ENCODE measurements at regions not wholly inside any gene's neighbourhood (a gene's known extent, or its start where the extent isn't known, plus 50 kb on each side); places are given as distances from the start of the nearest gene placed in this dataset.

DNA sequence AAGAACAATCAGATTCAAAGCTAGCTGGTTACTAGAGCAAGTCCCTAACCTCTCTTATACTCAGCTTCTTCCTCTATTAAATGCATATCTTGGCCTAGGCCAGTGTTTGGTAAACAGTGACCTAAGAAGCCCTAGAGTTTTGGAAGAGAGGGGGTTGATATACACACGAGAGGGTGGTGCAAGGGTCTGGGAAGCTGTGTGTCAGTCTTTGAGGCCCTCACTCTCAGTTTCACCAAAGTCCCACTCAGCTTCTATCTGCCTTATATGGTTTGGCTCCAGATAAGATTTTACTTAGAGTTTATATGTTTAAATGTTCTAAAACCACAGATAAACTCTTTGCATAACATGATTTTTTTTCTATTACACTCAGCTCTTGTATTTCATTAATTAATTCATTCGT, 526.1 kb upstream of the BTBD3 start:
- DNase-seq (ENCODE audit: low spot score), result no peak

DNA sequence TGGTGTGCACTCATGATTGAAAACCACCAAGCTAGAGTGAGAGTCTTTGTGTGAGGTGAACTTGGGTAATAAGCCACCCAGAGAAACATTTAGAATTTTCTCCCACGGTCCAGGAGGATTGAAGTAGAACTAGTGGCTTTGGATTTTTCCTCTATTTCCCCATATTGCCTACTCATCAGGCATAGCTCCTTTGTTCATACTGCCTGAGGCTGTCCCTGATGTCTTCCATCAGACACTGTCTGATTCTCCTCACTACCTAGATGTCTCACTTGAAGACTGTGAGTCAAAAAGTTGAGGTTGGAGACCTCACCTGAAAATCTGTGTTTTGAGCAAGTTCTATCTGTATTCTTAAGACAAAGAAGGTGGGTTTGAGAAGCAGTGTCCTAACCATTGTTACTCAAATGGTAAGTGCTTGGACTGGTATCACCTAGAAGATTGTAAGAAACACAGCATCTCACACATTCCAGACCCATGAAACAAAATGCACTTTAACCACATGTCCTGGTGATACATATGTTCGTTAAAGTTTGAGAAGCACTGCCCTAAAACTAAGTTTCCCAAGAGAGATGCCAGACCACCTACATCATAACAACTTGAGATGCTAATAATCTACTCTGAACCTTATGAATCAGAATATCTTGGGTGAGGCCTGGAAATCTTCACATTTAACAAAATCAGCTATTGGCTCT, 523.4 kb upstream of the BTBD3 start:
- DNase-seq (ENCODE audit: low spot score), result no peak

DNA sequence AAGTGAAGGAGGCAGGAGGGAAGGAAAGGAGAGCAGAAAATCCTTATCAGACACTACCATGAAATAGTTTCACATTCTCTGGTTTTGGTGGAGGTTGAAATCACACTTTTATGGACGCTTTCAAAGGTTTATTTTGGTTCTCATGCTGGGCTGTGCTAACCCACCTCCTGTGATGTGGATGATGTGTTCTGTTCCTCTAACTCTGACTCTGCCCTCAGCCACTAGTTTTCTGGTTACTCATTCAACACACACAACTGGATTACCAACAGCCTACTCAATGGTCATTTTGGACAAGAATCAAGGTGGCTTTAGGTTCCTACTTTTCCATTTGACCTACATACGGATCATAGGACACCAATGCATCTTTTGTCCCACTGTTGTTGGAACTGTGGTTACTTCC, 522.1 kb upstream of the BTBD3 start:
- no peak for DNase-seq (ENCODE audit: low spot score)

DNA sequence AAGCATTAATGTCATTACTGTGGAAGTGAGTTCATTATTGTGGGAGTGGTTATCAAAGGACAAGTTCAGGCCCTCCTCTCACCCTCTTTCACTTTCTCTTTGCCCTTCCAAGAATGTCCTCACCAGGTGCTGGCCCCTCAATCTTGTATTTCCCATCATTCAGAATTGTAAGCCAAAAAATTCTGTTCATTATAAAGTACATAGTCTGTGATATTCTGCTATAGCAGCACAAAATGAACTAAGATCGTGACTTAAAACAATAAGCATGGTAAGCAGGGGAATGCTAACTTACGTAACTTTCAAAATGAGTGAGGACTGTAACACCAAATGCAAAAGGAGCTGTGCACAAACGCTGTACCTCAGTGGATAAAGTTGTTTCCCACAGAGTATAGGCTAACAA, 515.7 kb upstream of the BTBD3 start:
- DNase-seq (ENCODE audit: low spot score), result no peak

DNA sequence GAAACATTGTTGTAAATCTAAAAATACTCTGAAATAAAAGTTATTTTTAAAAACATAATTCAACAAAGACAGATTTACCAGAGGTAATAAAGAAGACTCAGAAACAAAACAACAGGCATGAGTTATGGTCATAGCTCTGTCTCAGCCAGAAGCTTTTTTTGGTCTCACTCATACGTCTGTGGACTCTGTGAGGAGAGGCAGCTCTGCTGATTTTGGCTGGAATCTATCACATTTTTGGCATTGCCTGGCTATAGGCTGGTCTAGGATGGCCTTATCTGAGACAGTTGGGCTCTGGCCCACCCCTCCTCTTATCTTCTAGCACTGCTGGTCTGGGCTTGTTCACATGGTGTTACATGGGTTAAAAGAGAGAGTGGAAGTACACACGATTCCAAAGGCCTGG, 514.0 kb upstream of the BTBD3 start:
- no peak for DNase-seq (ENCODE audit: low spot score)

DNA sequence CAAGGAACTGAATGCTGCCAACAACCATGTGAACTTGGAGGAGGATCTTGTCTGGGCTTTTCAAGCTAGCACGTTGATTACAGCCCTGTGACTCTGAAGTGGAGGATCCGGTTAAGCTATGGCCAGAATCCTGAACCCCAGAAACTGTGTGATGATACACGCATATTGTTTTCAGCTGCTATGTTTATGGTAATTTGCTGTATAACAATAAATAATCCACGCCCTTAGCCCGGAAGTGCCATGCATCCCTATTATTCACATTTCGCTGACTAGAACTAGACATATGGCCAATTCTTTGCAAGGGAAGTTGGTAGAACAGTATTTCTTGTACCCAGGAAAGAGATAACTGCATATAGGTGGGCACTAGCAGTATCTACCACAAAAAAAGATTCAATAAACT, 510.8 kb upstream of the BTBD3 start:
- DNase-seq (ENCODE audit: low spot score), result no peak

DNA sequence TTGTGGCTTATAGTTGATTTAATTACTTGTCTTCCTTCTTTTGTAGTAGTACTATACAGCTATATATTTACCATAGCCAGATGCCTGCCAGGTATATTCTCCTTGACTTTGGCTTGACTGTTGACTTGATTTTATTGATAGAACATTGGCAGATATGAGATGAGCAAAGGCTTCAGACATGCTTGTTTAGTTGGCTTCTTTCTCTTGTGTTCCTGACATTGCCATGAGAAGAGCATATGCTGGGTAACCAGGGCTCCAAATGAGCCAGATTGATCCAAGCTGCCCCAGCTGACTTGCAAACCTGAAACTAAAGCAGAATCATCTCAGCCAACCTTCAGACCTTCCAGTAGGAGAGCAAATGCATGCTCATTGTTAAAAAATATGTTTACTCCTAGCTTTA, 508.1 kb upstream of the BTBD3 start:
- no peak for DNase-seq (ENCODE audit: low spot score)

DNA sequence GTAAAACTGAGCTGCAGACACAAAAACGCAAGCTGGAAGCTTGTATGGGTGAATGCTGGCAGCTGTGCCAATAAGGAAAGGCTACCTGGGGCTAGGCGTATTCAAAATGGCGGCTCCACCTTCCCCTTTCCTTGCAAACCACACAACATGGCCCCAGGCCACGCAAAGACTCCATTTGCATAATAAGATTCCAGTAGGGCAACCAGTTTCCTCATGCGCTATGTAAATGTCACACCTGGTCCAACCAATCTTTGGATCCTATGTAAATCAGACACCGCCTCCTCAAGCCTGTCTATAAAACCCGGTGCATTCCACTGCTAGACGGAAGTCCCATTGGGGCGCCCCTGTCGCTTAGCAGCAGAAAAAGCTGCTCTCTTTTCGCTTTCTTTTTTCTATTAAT, 505.9 kb upstream of the BTBD3 start:
- DNase-seq (ENCODE audit: low spot score), result no peak

DNA sequence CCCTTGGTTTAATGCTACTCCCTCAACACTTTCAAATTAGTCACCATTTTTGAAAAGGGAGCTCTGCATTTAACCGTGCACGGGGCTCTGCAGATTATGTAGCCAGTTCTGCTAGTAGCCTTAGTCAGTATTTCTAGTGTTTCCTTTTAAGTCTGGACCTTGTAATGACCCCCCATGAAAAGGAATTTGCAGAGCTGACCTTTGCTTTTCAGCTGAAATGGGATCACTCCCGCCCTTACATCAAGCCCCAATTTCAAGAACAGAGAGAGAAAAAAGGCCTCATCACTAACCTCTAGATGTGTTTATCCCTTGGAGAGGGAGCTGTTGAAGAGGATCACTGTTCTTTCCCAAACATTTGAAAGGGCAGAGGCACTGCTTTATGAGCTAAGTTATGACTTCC, 490.7 kb upstream of the BTBD3 start:
- DNase-seq (ENCODE audit: low spot score), result no peak

DNA sequence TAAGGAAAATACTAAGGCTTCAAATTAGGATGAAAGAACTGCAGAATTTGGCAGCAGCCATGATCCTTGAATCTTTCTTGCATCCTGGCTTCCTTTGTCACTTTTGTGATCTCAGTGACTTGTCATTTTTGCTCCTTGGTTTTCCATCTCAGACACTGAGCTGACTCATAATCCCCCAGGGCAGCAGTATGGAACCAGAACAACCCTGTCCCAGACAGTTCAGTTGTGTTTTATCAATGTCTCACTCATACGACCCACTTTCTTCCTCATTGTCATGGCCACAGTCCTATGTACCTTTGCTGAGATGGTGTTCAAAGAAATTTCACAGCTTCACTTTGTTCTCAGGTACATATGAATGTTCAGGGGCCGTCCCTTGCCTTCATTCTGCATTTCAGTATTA, 488.5 kb upstream of the BTBD3 start:
- DNase-seq (ENCODE audit: low spot score), result no peak

DNA sequence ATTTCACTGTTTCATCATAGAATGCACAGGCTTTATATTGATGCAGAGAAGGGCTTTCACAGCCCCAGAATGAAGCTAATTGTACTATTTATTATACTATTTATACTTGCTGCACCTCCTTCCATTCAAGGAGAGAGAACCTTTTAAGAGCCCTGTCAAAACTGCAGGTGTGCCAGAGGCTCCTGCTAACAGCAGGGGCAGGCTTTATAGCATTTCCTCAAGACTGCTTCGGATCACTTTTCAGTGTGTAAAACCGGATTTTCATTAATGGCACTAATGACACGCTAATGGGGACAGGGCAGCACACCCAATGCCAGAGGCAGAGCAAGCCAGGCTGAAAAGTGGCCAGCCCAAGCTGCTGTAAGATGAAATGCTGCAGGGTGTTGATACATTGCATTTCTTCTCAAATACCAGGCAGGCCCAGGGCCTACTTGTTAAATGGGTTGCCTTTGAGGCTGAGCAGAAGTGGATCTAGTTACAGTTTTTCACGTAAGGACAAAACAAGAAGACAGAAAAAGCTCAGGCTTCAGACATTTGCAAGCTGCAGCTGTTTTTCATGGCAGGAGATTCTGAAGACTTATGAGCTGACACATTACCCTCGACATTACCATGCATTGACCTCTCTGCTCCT, 487.7 kb upstream of the BTBD3 start:
- no peak for DNase-seq (ENCODE audit: low spot score)

DNA sequence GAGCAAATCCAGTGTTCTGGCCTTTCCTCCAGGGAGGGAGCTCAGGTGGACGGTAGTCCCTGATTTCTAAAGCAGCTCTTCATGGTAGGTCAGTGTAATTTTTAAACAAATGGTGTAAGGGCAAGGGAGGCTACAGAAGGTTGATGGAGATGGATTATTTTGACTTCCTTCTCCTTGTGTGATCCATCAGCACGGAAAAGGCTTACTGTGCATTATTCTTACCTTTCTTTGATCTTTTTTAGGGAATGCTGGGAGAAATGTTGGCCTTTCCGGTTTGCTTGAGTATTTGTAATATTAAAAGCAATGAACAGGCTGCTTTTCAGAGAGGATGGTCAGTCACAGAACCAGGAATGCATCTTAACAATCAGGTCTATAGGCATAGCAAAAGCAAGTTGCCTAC, 487.0 kb upstream of the BTBD3 start:
- DNase-seq (ENCODE audit: low spot score), result no peak

DNA sequence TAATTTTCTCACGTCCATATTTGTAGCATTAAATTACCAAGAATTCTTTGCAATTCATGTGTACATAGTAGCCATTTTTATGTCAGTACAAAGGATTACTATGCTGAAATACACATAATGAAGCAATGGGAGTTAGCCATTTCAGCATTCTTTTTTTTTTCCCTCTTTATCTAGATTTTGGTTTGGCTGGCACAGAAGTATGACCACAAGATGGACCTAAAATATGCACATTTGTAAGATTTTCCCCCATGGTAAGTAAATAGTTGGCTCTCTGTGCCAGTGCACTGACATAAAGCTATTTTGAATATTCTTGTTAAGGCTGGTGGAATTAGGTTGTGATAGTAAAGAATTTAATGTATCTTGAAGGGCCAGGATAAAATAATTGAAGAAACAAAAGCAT, 486.1 kb upstream of the BTBD3 start:
- no peak for DNase-seq (ENCODE audit: low spot score)

DNA sequence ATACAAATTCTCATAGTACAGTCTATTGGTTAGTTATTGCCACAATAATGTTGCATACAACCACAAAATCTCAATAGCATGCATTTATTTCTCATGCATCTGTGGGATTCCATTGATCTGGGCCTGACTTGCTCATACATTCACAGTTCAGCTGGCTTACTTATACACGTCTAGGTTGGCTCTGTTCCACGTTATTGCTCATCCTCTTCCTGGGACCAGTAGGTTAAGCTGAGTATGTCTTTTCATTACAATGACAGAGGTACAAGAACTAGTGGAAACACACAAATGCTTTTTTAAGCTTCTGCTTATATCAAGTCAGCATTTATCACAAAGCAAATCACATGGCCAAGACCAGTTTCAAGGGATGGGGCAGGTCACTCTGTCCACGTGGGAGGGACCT, 485.3 kb upstream of the BTBD3 start:
- DNase-seq (ENCODE audit: low spot score), result no peak

DNA sequence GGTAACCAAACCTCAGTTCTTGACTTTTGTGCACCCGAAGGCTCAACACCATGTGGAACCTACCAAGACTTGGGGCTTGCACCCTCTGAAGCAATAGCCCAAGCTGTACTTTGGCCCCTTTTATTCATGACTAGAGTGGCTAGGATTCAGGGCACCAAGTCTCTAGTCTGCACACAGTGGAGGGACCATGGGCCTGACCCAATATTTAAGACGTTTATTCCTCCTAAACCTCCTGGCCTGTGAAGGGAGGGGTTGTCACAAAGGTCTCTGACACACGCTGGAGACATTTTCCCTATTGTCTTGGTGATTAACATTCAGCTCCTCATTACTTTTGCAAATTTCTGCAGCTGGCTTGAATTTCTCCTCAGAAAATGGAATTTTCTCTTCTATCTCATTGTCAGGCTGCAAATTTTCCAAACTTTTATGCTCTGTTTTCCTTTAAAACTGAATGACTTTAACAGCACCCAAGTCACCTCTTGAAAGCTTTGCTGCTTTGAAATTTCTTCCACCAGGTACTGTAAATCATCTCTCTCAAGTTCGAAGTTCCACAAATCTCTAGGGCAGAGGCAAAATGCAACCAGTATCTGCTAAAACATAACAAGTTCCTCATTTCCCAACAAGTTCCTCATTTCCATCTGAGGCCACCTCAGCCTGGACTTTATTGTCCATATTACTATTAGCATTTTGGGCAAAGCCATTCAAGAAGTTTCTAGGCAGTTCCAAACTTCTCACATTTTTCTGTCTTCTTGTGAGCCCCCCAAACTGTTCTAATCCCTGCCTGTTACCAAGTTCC, 481.4 kb upstream of the BTBD3 start:
- DNase-seq (ENCODE audit: low spot score), result no peak

DNA sequence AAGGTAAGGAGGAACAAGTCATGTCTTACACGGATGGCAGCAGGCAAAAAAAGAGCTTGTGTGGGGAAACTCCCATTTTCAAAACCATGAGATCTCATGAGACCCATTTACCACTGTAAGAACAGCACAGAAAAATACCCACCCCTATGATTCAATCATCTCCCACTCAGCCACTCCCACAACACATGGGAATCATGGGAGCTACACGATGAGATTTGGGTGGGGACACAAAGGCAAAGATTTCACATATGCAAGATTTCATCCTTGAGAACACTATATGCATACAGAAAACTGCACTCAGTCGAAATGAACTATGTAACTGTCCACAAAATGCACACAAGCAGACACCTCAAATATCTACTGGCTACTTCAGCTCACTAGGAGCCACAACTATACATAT, 480.6 kb upstream of the BTBD3 start:
- DNase-seq (ENCODE audit: low spot score), result no peak

DNA sequence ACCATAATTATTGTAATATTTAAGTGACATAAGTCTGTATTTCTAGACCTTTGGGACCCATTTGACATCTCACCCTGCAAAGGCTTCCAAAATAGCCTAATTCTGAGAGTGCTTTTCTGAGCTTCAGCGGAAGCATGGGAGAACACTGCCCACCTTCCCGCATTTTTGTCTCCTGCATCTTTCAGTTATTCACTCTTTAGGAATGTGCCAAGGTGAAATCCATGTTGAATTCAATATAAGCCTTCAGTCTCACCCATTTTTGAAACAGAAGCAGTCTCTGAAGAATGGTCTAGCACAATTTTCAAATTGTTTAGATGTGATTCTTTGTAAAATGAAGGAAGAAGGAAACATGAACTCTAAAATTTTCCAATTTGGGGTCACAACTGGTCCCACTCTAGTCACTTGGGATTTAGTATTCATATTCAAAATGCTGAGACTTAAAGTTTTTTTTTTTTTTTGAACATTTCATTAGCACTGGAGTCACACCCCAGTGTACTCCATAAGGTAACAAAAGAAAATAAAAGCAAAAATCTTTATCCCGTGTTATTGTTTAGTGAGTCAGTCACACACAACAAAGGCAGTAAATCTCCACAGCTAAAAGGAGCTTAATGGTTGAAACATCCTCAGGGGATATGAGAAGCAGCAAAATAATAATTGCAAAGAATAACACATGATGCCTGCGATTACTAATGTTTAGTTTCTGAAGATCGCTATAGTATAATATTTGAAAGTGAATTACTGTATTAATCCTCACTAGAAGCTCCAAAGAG, 479.9 kb upstream of the BTBD3 start:
- no peak for DNase-seq (ENCODE audit: low spot score)

DNA sequence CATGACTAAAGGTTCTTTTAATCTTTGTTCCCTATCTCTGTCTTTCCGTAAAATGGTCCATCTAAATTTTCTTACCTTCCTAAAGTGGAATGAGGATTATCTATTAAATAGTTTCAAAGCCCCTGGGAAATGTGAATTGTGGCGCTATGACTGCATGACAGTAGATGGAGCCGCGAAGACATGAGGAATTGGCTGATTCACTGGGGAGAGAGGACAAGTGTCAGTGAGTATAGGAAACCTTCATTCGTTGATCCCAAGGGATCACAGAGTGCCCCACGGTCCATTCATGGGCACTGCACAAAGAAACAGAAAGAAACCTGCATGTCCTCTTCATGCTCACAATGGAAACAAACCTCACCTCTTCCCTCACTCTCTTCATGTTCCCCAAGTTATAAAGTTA, 479.3 kb upstream of the BTBD3 start:
- DNase-seq (ENCODE audit: low spot score), result no peak

DNA sequence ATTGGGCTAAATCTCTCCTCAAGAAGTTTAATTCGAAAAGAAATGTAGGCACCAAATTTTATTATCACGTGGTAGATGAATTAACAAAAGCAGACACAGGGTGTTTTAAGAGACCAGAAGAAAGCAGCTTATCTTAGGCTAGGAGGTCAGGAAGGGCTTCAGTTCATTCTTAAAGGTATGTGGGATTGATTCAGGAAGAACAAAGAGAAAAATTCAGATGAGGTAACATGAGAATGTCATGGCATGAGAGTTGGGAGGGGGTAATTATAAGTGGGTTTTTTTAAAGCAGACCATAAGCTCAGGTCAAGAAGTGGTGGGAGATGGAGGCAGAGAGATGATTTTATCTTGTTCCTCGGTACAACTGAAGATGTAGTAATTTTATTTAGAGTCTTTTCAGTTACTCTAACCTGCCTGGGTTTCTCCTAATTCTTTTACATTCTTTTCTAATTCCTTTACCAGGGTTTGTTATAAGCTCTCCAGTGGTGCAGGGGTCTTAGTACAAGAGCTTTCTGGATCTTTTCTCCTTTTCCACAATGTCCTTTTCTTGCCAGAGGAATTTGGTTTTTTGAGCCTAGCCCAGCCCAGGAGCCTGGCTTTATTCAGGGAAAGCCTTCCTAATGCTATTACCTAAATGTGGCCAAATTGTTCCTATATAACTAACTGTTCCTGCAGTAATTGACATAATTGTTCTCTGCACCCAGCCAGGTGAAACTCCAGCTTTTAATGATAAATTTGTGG, 474.1 kb upstream of the BTBD3 start:
- DNase-seq (ENCODE audit: low spot score), result no peak

DNA sequence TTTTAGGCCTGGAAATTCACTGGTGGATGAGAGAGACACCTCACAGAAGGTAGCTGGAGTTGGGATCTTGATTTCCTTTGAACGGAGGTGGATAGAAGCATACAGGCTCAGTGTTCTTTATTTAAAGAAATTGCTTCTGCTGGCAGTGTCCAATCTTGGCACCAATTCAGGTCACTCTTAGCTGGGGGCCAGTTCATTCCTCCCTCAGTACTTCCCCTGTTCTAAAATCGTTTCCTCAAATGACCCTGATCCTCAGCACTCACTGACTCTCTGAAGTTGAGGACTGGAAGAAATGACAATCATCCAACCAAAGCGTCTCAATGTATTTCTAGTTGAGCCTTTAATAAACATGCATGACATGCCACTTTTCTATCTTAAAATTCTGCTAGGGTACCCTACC, 472.5 kb upstream of the BTBD3 start:
- no peak for DNase-seq (ENCODE audit: low spot score)

DNA sequence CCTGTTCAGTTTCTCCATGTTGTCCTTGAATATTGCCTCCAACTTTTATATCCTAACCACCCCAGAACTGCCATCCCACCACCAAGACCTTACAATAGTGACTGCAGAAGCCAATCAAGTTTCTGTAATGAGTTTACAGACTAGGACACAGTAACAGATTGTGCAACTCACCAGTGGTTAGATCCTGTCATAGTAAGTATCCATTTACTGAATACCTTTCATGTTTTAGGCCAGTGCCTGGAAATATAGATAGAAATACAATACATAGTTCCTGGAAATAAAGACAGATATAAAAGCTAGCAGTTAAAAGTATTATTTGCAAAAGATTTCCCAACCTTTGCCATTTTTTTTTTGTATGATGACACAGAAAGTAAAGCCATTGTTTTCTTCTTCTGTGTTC, 471.8 kb upstream of the BTBD3 start:
- DNase-seq (ENCODE audit: low spot score), result no peak
